ENCODE measurements at regions not wholly inside any gene's neighbourhood (a gene's known extent, or its start where the extent isn't known, plus 50 kb on each side); places are given as distances from the start of the nearest gene placed in this dataset.
"Not testable (repeated sequence)": the region's sequence is repeated elsewhere in the genome, so short reads cannot be mapped to it uniquely, and the experiment has no call there.

DNA sequence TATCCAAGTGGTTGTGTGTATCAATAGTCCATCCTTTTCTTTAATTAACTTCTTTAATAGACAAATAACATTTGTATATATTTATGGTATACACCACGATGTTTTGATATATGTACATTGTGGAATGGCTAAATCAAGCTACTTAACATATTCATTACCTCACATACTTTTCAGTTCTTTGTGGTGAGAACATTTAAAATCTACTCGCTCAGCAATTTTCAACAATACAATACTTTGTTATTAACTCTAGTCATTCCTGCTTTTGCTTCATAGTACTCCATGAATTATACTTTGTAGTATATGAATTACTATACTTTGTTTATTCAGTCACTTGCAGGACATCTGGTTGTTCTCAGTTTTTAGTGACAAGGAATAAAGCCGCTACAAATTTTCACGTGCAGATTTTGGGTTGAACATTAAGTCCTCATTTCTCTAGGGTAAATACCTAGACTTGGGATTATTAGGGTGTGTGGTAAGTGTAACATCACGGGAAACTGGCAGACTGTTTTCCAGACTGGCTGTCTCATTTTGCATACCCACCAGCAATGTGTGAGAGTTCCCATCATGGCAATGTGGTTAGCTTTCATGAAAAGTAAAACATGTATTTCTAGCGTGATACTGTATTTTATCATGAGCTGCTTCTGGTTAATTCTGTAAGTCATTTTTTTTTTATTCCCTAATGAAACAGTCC lies 354.4 kb upstream of the WWC1 start:
- H3K4me3 ChIP-seq (ENCODE audit: low read depth, low read length): no peak overlapping the region
- TF ChIP-seq, protein P1, sequence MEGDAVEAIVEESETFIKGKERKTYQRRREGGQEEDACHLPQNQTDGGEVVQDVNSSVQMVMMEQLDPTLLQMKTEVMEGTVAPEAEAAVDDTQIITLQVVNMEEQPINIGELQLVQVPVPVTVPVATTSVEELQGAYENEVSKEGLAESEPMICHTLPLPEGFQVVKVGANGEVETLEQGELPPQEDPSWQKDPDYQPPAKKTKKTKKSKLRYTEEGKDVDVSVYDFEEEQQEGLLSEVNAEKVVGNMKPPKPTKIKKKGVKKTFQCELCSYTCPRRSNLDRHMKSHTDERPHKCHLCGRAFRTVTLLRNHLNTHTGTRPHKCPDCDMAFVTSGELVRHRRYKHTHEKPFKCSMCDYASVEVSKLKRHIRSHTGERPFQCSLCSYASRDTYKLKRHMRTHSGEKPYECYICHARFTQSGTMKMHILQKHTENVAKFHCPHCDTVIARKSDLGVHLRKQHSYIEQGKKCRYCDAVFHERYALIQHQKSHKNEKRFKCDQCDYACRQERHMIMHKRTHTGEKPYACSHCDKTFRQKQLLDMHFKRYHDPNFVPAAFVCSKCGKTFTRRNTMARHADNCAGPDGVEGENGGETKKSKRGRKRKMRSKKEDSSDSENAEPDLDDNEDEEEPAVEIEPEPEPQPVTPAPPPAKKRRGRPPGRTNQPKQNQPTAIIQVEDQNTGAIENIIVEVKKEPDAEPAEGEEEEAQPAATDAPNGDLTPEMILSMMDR (IDR thresholded peaks at IDR 0.05; ENCODE audit: low read depth, low read length, missing control alignments): no peak
- DNase-seq (ENCODE audit: low read depth): no peak

DNA sequence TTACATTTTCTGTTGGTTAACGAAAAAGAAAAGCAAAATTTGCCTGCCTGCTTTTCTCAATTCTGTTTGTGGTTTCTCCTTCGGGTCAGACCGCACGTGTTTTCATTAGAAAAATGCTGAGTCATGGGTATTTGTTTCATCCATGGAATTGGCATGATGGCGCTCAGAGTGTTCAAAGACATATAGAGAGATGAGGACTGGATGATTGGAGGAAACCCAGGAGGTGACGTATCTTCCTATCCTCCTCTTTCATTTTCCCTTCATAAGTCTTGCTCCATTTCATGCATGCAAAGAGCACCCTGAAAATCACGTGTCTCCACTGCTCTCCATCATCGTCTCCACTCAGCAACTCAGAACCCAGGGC lies 353.8 kb upstream of the WWC1 start:
- TF ChIP-seq, protein P1 (IDR thresholded peaks at IDR 0.05; ENCODE audit: low read depth, low read length, missing control alignments): no peak
- no peak overlapping the region for H3K4me3 ChIP-seq (ENCODE audit: low read depth, low read length)
- no peak for DNase-seq (ENCODE audit: low read depth)

DNA sequence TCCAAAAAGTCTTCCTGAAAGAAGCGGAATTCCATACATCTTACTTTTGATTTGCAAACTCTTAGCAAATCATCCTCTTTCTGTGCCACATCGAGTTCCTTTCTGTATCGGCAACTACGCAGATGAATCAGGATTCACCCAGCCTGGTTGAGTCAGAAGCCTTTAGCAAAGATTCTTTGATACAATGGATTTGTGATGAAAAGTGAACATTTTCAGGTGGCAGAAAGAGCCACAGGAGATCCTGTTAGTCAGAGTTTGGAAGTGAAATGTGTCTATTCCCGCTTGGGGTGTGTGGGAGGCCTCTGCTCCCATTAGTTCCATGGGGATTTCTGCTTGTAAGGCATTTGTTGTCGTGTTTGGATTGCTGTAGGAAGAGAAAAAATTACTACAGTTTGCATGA lies 351.8 kb upstream of the WWC1 start:
- TF ChIP-seq, protein P1 (IDR thresholded peaks at IDR 0.05; ENCODE audit: low read depth, low read length, missing control alignments): no peak
- H3K4me3 ChIP-seq (ENCODE audit: low read depth, low read length): no peak overlapping the region
- DNase-seq (ENCODE audit: low read depth): no peak

DNA sequence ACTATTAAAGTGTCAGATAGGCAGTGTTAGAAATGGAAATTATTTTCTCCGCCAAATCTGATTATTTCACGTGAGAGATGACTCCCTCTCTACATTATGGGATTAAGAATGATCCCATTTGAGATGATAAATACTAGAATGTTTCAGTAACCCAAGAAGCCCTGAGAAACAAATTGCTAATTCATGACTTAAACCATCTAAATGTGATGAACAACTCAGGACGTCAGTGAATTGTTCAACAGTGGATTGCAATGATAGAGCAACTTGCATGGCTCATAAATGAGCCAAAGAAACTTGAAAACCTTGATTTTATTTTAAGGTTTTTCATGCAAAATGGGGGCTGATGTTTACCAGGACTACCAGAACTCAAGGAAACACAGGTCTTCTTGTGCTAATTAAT lies 350.5 kb upstream of the WWC1 start:
- no peak for DNase-seq (ENCODE audit: low read depth)
- TF ChIP-seq, protein P1 (IDR thresholded peaks at IDR 0.05; ENCODE audit: low read depth, low read length, missing control alignments): no peak
- H3K4me3 ChIP-seq (ENCODE audit: low read depth, low read length): no peak overlapping the region

DNA sequence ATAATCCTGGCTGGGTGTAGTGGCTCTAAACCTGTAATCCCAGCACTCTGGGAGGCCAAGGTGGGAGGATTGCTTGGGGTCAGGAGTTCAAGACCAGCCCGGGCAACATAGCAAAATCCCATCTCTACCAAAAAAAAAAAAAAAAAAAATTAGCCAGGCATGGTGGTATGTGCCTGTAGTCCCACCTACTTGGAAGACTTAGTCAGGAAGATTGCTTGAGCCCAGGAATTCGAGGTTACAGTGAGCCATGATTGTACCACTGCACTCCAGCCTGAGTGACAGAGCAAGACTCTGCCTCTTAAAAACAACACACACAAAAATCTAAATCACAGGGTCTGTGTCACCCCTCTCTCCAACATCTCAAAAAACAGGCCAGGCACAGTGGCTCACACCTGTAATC lies 349.9 kb upstream of the WWC1 start:
- H3K4me3 ChIP-seq (ENCODE audit: low read depth, low read length); DNase-seq (ENCODE audit: low read depth): not testable (repeated sequence)

DNA sequence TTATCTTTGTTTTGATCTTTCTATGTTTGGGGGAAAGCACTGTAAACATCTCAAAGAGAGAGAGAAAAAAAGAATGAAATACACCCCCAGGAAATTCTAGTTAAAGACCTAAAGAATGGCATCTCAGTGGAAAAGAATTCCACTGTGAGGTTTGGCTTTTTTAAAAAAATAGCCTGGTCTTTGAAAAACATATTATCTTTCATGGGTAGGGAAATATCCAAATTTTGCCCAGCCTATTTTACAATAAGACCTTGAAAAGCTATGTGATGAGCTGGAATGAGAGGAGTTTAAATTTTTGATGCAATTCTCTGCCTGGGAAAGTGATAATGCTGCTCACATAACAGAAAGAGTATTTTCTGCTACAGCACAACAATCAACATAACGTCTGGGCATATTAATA lies 348.1 kb upstream of the WWC1 start:
- TF ChIP-seq, protein P1 (IDR thresholded peaks at IDR 0.05; ENCODE audit: low read depth, low read length, missing control alignments): no peak
- DNase-seq (ENCODE audit: low read depth): no peak
- no peak overlapping the region for H3K4me3 ChIP-seq (ENCODE audit: low read depth, low read length)

DNA sequence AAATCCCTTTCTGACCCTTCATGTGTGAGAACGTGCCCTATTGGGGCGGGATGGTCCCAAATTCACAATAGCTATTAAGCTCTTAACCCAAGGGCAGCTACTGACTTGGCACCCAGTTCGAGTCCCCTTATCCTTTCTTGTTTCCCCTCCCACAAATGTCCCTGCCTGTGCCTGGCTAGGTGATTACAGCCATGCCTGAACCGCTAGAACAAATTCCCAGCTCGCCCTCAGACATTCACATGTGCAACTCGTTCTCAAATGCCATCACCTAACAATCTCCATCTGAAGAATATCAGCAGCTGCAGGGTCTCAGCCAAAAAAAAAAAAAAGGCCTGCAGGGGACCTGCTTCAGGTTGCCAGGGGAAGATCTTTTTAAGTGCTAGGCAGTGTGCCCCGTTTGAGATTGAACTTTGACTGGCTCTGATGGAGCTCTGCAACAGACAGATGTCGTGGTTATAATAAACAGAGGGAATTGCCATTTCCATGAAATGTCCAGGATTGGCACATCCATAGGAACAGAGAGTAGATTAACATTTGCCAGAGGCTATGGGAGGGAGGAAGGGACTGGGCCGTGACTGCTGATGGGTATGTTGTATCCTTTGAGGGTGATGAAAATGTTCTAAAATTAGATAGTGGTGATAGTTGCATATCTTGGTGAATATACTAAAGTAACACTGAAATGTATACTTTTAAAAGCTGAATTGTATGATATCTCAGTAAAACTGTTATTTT lies 347.2 kb upstream of the WWC1 start:
- TF ChIP-seq, protein P1 (IDR thresholded peaks at IDR 0.05; ENCODE audit: low read depth, low read length, missing control alignments): no peak
- H3K4me3 ChIP-seq (ENCODE audit: low read depth, low read length): no peak overlapping the region

More for the DNA sequence above, 347.2 kb upstream of the WWC1 start:
- no peak for DNase-seq (ENCODE audit: low read depth)

Measured in GM12864 (cell line).